HG03439 (cell line): ENCODE measurements at regions not wholly inside any gene's neighbourhood (a gene's known extent, or its start where the extent isn't known, plus 50 kb on each side); places are given as distances from the start of the nearest gene placed in this dataset.

ENCODE experiments used
- ATAC-seq: cut with Tn5 transposase; IDR thresholded peaks from one replicate; pipeline ENCODE4 v1.9.1; 2021; ENCODE audit warnings: mild to moderate bottlenecking, moderate library complexity; ENCODE audit not compliant: unreplicated experiment

GRCh38 chr2:104432401-104432800, 421.5 kb upstream of the POU3F3 start:
- ATAC-seq: no peak

GRCh38 chr2:104432991-104433390, 420.9 kb upstream of the POU3F3 start:
- ATAC-seq: no peak

- ATAC-seq: no peak
Observed at GRCh38 chr2:104433657-104434056, 420.3 kb upstream of the POU3F3 start.

GRCh38 chr2:104434318-104434792, 419.6 kb upstream of the POU3F3 start:
- no peak for ATAC-seq

GRCh38 chr2:104434966-104435365, 418.9 kb upstream of the POU3F3 start:
- no peak for ATAC-seq

GRCh38 chr2:104438481-104438880, 415.4 kb upstream of the POU3F3 start:
- no peak for ATAC-seq

GRCh38 chr2:104443145-104443544, 410.8 kb upstream of the POU3F3 start:
- no peak for ATAC-seq

- ATAC-seq: no peak
Observed at GRCh38 chr2:104444392-104444791, 409.5 kb upstream of the POU3F3 start.

- ATAC-seq: no peak
Observed at GRCh38 chr2:104444889-104445288, 409.0 kb upstream of the POU3F3 start.

GRCh38 chr2:104447831-104448434, 406.0 kb upstream of the POU3F3 start:
- no peak for ATAC-seq

GRCh38 chr2:104448661-104449440, 405.1 kb upstream of the POU3F3 start:
- no peak for ATAC-seq

- ATAC-seq: no peak
Observed at GRCh38 chr2:104452558-104452957, 401.4 kb upstream of the POU3F3 start.

GRCh38 chr2:104462731-104463130, 391.2 kb upstream of the POU3F3 start:
- ATAC-seq: no peak

- ATAC-seq: no peak
Observed at GRCh38 chr2:104465981-104466380, 387.9 kb upstream of the POU3F3 start.

GRCh38 chr2:104468846-104469245, 385.1 kb upstream of the POU3F3 start:
- ATAC-seq: no peak

GRCh38 chr2:104472076-104472475, 381.8 kb upstream of the POU3F3 start:
- no peak for ATAC-seq

GRCh38 chr2:104473546-104473945, 380.4 kb upstream of the POU3F3 start:
- ATAC-seq: no peak

- no peak for ATAC-seq
Observed at GRCh38 chr2:104474716-104475115, 379.2 kb upstream of the POU3F3 start.

GRCh38 chr2:104476075-104476474, 377.8 kb upstream of the POU3F3 start:
- ATAC-seq: no peak

- no peak for ATAC-seq
Observed at GRCh38 chr2:104476563-104476988, 377.3 kb upstream of the POU3F3 start.

- ATAC-seq: no peak
Observed at GRCh38 chr2:104481341-104481740, 372.6 kb upstream of the POU3F3 start.

- no peak for ATAC-seq
Observed at GRCh38 chr2:104487366-104487765, 366.5 kb upstream of the POU3F3 start.
